IMR-90 (cell line): ENCODE measurements at regions not wholly inside any gene's neighbourhood (a gene's known extent, or its start where the extent isn't known, plus 50 kb on each side); places are given as distances from the start of the nearest gene placed in this dataset.

Source experiments
- ATAC-seq: fragments of 200-7000 bp; cut with Tn5 transposase; 2 replicates; pipeline ENCODE4 v1.9.1; 2020; ENCODE audit warnings: low read depth, mild to moderate bottlenecking, moderate library complexity
- BruUV-seq: library from RNA; stranded (reverse); fragments of 400-500 nt; replicated peaks from 2 replicates; lab custom pipeline; 2021; lab: Mats Ljungman, UMichigan
- CTCF ChIA-PET: fragments of 300-600 bp; formaldehyde crosslinking; extraction: SDS; loops from one replicate; lab custom pipeline; 2021; ENCODE audit warnings: antibody characterized with exemption; lab: Yijun Ruan, JAX
- POLR2A ChIA-PET: fragments of 300-600 bp; sonication (Branson Sonifier 250); formaldehyde crosslinking; loops from one replicate; lab custom pipeline; 2022; ENCODE audit warnings: antibody characterized with exemption; ENCODE audit not compliant: unreplicated experiment; lab: Charles Lee
- DNase-seq: peaks from one replicate; pipeline ENCODE4 v3.0.0; 2013
- H2AFZ ChIP-seq: replicated peaks from 2 replicates; pipeline ENCODE3; 2013; ENCODE audit warnings: low read length, mild to moderate bottlenecking; ENCODE audit not compliant: poor library complexity
- H2AK5ac ChIP-seq: 2 replicates; pipeline ENCODE4 v1.6.1; 2013; ENCODE audit warnings: low read depth, low read length, inconsistent platforms
- H2AK9ac ChIP-seq: replicated peaks from 2 replicates; pipeline ENCODE3; 2013; ENCODE audit warnings: mild to moderate bottlenecking, low read depth, low read length, moderate library complexity; ENCODE audit not compliant: poor library complexity
- H2BK120ac ChIP-seq: 2 replicates; pipeline ENCODE4 v1.6.1; 2013; ENCODE audit warnings: low read depth, low read length, inconsistent platforms
- H2BK15ac ChIP-seq: 3 replicates; pipeline ENCODE4 v1.6.1; 2013; ENCODE audit warnings: low read depth, low read length, inconsistent platforms
- H2BK20ac ChIP-seq: 2 replicates; pipeline ENCODE4 v1.6.1; 2013; ENCODE audit warnings: low read depth, mild to moderate bottlenecking, inconsistent platforms, low read length, moderate library complexity
- H2BK5ac ChIP-seq: 2 replicates; pipeline ENCODE4 v1.6.1; 2013; ENCODE audit warnings: mild to moderate bottlenecking, low read depth, low read length, inconsistent platforms; ENCODE audit not compliant: poor library complexity, severe bottlenecking
- H3K14ac ChIP-seq: replicated peaks from 2 replicates; pipeline ENCODE4 v1.6.1; 2013; ENCODE audit warnings: low read depth, low read length, inconsistent platforms
- H3K18ac ChIP-seq: 2 replicates; pipeline ENCODE4 v1.6.1; 2013; ENCODE audit warnings: low read depth, low read length, control low read depth
- H3K23ac ChIP-seq: 2 replicates; pipeline ENCODE4 v1.6.1; 2013; ENCODE audit warnings: low read depth, low read length, inconsistent platforms
- H3K27ac ChIP-seq: 2 replicates; pipeline ENCODE4 v1.5.1; 2013; ENCODE audit warnings: mild to moderate bottlenecking, control low read depth, low read length; ENCODE audit not compliant: insufficient read depth
- H3K27me3 ChIP-seq: 2 replicates; pipeline ENCODE4 v1.6.1; 2013; ENCODE audit warnings: low read length; ENCODE audit not compliant: control insufficient read depth, insufficient read depth
- H3K36me3 ChIP-seq: 2 replicates; pipeline ENCODE4 v1.6.1; 2013; ENCODE audit warnings: low read length, mixed read lengths; ENCODE audit not compliant: control insufficient read depth, insufficient read depth
- H3K4ac ChIP-seq: 2 replicates; pipeline ENCODE4 v1.6.1; 2013; ENCODE audit warnings: low read depth, low read length, inconsistent platforms
- H3K4me1 ChIP-seq: 2 replicates; pipeline ENCODE4 v1.6.1; 2013; ENCODE audit warnings: low read length, mixed read lengths; ENCODE audit not compliant: control insufficient read depth, insufficient read depth
- H3K4me2 ChIP-seq: 2 replicates; pipeline ENCODE4 v1.6.1; 2013; ENCODE audit warnings: low read depth, mild to moderate bottlenecking, control low read depth, low read length, moderate library complexity
- H3K4me3 ChIP-seq: 2 replicates; pipeline ENCODE4 v1.5.1; 2013; ENCODE audit warnings: low read depth, mild to moderate bottlenecking, control low read depth, low read length, moderate library complexity; ENCODE audit not compliant: insufficient read depth
- H3K56ac ChIP-seq: 2 replicates; pipeline ENCODE4 v1.6.1; 2013; ENCODE audit warnings: low read length, inconsistent platforms; ENCODE audit not compliant: insufficient read depth; ENCODE audit errors: extremely low read depth
- H3K79me1 ChIP-seq, 2 experiments: 2 replicates each; pipeline ENCODE4 v1.6.1; 2013; ENCODE audit warnings: low read length in 2 of 2, inconsistent platforms in 1 of 2, low read depth in 1 of 2
- H3K9ac ChIP-seq: 2 replicates; pipeline ENCODE4 v1.6.1; 2013; ENCODE audit warnings: low read depth, low read length, control low read depth
- H3K9me1 ChIP-seq: 2 replicates; pipeline ENCODE4 v1.6.1; 2013; ENCODE audit warnings: low read length, inconsistent platforms; ENCODE audit not compliant: insufficient read depth
- H3K9me3 ChIP-seq: 2 replicates; pipeline ENCODE4 v1.6.1; 2013; ENCODE audit warnings: low read length; ENCODE audit not compliant: control insufficient read depth, insufficient read depth
- H4K20me1 ChIP-seq: 2 replicates; pipeline ENCODE4 v1.6.1; 2013; ENCODE audit warnings: low read length, inconsistent platforms; ENCODE audit not compliant: insufficient read depth
- H4K5ac ChIP-seq: 2 replicates; pipeline ENCODE4 v1.6.1; 2013; ENCODE audit warnings: mild to moderate bottlenecking, low read depth, low read length, control low read depth
- H4K8ac ChIP-seq, 2 experiments: 2 replicates each; pipeline ENCODE4 v1.6.1; 2013; ENCODE audit warnings: low read depth in 2 of 2, low read length in 2 of 2, control low read depth in 1 of 2, inconsistent platforms in 1 of 2
- H4K91ac ChIP-seq: 2 replicates; pipeline ENCODE4 v1.6.1; 2013; ENCODE audit warnings: low read depth, low read length, inconsistent platforms; ENCODE audit not compliant: insufficient read depth
- BHLHE40 ChIP-seq: fragments of 150-350 bp; IDR thresholded peaks from 2 replicates; pipeline ENCODE4 v1.6.1; 2016; ENCODE audit warnings: mild to moderate bottlenecking, low read depth, low read length
- CEBPB ChIP-seq: IDR thresholded peaks from 2 replicates; pipeline ENCODE4 v1.6.1; 2012; ENCODE audit warnings: low read depth, low read length, improper control_type of control experiment
- FOS ChIP-seq: fragments of 150-350 bp; IDR thresholded peaks from 2 replicates; pipeline ENCODE4 v1.6.1; 2016; ENCODE audit warnings: low read depth, low read length
- MAFK ChIP-seq: IDR thresholded peaks from 2 replicates; pipeline ENCODE4 v1.6.1; 2012; ENCODE audit warnings: low read depth, low read length, improper control_type of control experiment
- MAZ ChIP-seq: IDR thresholded peaks from 2 replicates; pipeline ENCODE4 v1.6.1; 2012; ENCODE audit warnings: low read depth, mild to moderate bottlenecking, low read length, improper control_type of control experiment, moderate library complexity, borderline replicate concordance
- MXI1 ChIP-seq: IDR thresholded peaks from 2 replicates; pipeline ENCODE4 v1.6.1; 2012; ENCODE audit warnings: low read depth, mild to moderate bottlenecking, low read length, moderate library complexity, borderline replicate concordance
- NFE2L2 ChIP-seq: fragments of 150-350 bp; IDR thresholded peaks from 2 replicates; pipeline ENCODE4 v1.6.1; 2016; ENCODE audit warnings: low read depth, mild to moderate bottlenecking, low read length
- POLR2A ChIP-seq: IDR thresholded peaks from 2 replicates; pipeline ENCODE4 v1.6.1; 2012; ENCODE audit warnings: mild to moderate bottlenecking, low read depth, low read length
- RAD21 ChIP-seq: IDR thresholded peaks from 2 replicates; pipeline ENCODE4 v1.6.1; 2012; ENCODE audit warnings: low read length, improper control_type of control experiment
- SMC3 ChIP-seq: fragments of 150-350 bp; IDR thresholded peaks from 2 replicates; pipeline ENCODE4 v1.6.1; 2016; ENCODE audit warnings: low read depth, mild to moderate bottlenecking, antibody characterized with exemption, low read length, moderate library complexity
- WGBS, 2 experiments: methylation state at CpG; one replicate each; pipeline versions ENCODE4 v1.1.5 to v1.1.7; 2013; ENCODE audit warnings: missing lambda C conversion rate in 2 of 2; ENCODE audit not compliant: insufficient read length in 1 of 2; ENCODE audit errors: extremely low coverage in 2 of 2; 5-methylcytosine and 5-hydroxymethylcytosine counted together
- dilution Hi-C: fragments of 300-500 bp; cut with HindIII; formaldehyde crosslinking; loops from one replicate; pipeline ENCODE4 v1.14.3; 2018; ENCODE audit warnings: low sequenced_read_pairs; ENCODE audit not compliant: unreplicated experiment
- in situ Hi-C: fragments of 300-500 bp; cut with MboI; formaldehyde crosslinking; loops from 3 replicates; pipeline ENCODE4 v1.14.3; 2019; ENCODE audit warnings: low sequenced_read_pairs, inconsistent platforms, mixed read lengths
- intact Hi-C: fragments of 100-400 bp; cut with micrococcal nuclease; formaldehyde crosslinking; loops from 2 replicates; pipeline ENCODE4 v1.10.0; 2022

DNA sequence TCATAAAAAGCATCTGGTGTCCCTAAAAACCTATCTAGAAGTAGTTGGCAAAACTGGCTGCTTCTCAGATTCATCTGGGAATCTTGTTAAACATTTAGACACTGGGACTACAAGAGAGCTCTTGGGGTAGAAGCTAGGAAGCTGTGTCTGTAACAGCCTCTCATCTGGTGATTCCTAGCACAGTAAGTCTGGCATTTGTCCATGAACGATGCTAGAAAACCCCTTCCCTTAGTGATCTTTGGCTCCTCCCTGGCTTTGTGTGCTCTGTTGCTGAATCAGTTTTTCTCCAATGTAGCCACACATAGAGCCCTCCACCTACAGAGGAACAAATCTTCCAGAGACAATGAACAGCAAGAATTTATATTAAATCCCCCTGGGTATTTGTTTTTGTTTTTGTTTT, 951.7 kb upstream of the LCORL start:
- no peak overlapping the region for H3K4me2 ChIP-seq
- H2AFZ ChIP-seq: no peak overlapping the region
- H2AK5ac ChIP-seq: no peak overlapping the region
- no peak overlapping the region for H2BK120ac ChIP-seq
- TF ChIP-seq MAFK (no peak), POLR2A (no peak), MAZ (no peak), CEBPB (no peak), NFE2L2 (no peak), BHLHE40 (no peak), MXI1 (no peak), RAD21 (no peak), FOS (no peak), SMC3 (no peak)
- POLR2A ChIA-PET: no interaction called here
- ATAC-seq (no peak), DNase-seq (no peak)
- H3K4me3 ChIP-seq: no peak overlapping the region
- H3K4me1 ChIP-seq: no peaks in the 10 kb centered on the region
- H3K23ac ChIP-seq: no peak overlapping the region
- no peak overlapping the region for H2AK9ac ChIP-seq
- WGBS, 2 experiments: no CpG with 5 or more reads among the region's 1 CpG
- no peaks in the 10 kb centered on the region for H4K20me1 ChIP-seq
- H3K56ac ChIP-seq: no peak overlapping the region
- no peaks in the 10 kb centered on the region for H3K9me1 ChIP-seq
- in situ Hi-C loops (no loop called here), intact Hi-C loops (no loop called here), dilution Hi-C loops (no loop called here)
- no peak overlapping the region for H3K14ac ChIP-seq
- H2BK5ac ChIP-seq: no peak overlapping the region
- CTCF ChIA-PET: no interaction called here
- no peak overlapping the region for H3K4ac ChIP-seq
- BruUV-seq: no TSS peak
- no peak overlapping the region for H3K27ac ChIP-seq
- no peak overlapping the region for H2BK20ac ChIP-seq
- H3K9ac ChIP-seq: no peak overlapping the region
- H3K9me3 ChIP-seq: no peaks in the 10 kb centered on the region; the same call in 1 of the 2 replicates
- H3K27me3 ChIP-seq: no peaks in the 10 kb centered on the region
- H3K18ac ChIP-seq: no peak overlapping the region
- H4K91ac ChIP-seq: no peak overlapping the region
- no peaks in the 10 kb centered on the region for H3K79me1 ChIP-seq
- no peaks in the 10 kb centered on the region for H3K36me3 ChIP-seq
- no peak overlapping the region for H4K5ac ChIP-seq
- H2BK15ac ChIP-seq: no peak overlapping the region
- no peak overlapping the region for H4K8ac ChIP-seq
